Panc1 (cell line): ENCODE measurements at regions not wholly inside any gene's neighbourhood (a gene's known extent, or its start where the extent isn't known, plus 50 kb on each side); places are given as distances from the start of the nearest gene placed in this dataset.

Experiments used
- ATAC-seq: fragments of 200-7000 bp; cut with Tn5 transposase; 2 replicates; pipeline ENCODE4 v1.9.1; 2020; ENCODE audit warnings: mild to moderate bottlenecking, moderate library complexity
- BruUV-seq: library from RNA; stranded (reverse); fragments of 400-500 nt; replicated peaks from 2 replicates; lab custom pipeline; 2021; lab: Mats Ljungman, UMichigan
- CTCF ChIA-PET: fragments of 300-600 bp; sonication (Branson Sonifier 250); formaldehyde crosslinking; loops from one replicate; lab custom pipeline; 2022; ENCODE audit warnings: antibody characterized with exemption; lab: Charles Lee
- POLR2A ChIA-PET: fragments of 300-600 bp; sonication (Branson Sonifier 250); formaldehyde crosslinking; loops from one replicate; lab custom pipeline; 2022; ENCODE audit warnings: antibody characterized with exemption; lab: Charles Lee
- DNase-seq: peaks from one replicate; pipeline ENCODE4 v3.0.0-alpha.2; 2010; ENCODE audit warnings: low read depth, low spot score
- H3K27ac ChIP-seq: 2 replicates; pipeline ENCODE4 v1.5.1; 2011; ENCODE audit warnings: mild to moderate bottlenecking, low read length, inconsistent platforms
- H3K27me3 ChIP-seq: fragments of 200-500 bp; sonication (Bioruptor generic); 2 replicates; pipeline ENCODE4 v1.6.0; 2014; ENCODE audit warnings: low read length, inconsistent platforms; ENCODE audit not compliant: control insufficient read depth, insufficient read depth
- H3K36me3 ChIP-seq: fragments of 200-500 bp; sonication (Bioruptor generic); 2 replicates; pipeline ENCODE4 v1.5.1; 2014; ENCODE audit warnings: inconsistent platforms, mild to moderate bottlenecking, low read length, moderate library complexity; ENCODE audit not compliant: control insufficient read depth, insufficient read depth
- H3K4me1 ChIP-seq: 2 replicates; pipeline ENCODE4 v1.5.1; 2011; ENCODE audit warnings: inconsistent platforms, mild to moderate bottlenecking, low read length, moderate library complexity; ENCODE audit not compliant: control insufficient read depth, insufficient read depth
- H3K4me3 ChIP-seq, 2 experiments: 2 replicates each; pipeline ENCODE4 v1.5.1; 2011 to 2012; ENCODE audit warnings: low read depth in 2 of 2, low read length in 2 of 2, mild to moderate bottlenecking in 2 of 2, inconsistent platforms in 1 of 2, moderate library complexity in 1 of 2
- H3K9me3 ChIP-seq: fragments of 200-500 bp; sonication (Bioruptor generic); 2 replicates; pipeline ENCODE4 v1.5.1; 2014; ENCODE audit warnings: low read depth, mild to moderate bottlenecking, inconsistent platforms, low read length, moderate library complexity; ENCODE audit not compliant: control insufficient read depth, insufficient read depth
- CTCF ChIP-seq: fragments of 450-650 bp; IDR thresholded peaks from 2 replicates; pipeline ENCODE4 v1.5.1; 2017; ENCODE audit warnings: mild to moderate bottlenecking
- POLR2AphosphoS5 ChIP-seq: IDR thresholded peaks from 2 replicates; pipeline ENCODE4 v1.6.1; 2012; ENCODE audit warnings: mild to moderate bottlenecking, low read depth, low read length, moderate library complexity
- REST ChIP-seq, 2 experiments: IDR thresholded peaks; 2 replicates each; pipeline ENCODE4 v1.6.1; 2011 to 2012; ENCODE audit warnings: low read depth in 2 of 2, control low read depth in 1 of 2, low read length in 1 of 2, mild to moderate bottlenecking in 1 of 2, moderate library complexity in 1 of 2; ENCODE audit not compliant: insufficient read depth in 1 of 2
- SIN3A ChIP-seq: IDR thresholded peaks from 2 replicates; pipeline ENCODE4 v1.6.1; 2012; ENCODE audit warnings: low read depth, mild to moderate bottlenecking, low read length, moderate library complexity, borderline replicate concordance; ENCODE audit not compliant: insufficient read depth
- TCF7L2 ChIP-seq: IDR thresholded peaks from 2 replicates; pipeline ENCODE4 v1.6.1; 2011; ENCODE audit warnings: mild to moderate bottlenecking, low read depth, low read length, inconsistent platforms
- in situ Hi-C: cut with HindIII; loops from 2 replicates; pipeline ENCODE4 v1.10.0; 2016; ENCODE audit warnings: low sequenced_read_pairs, low pct_unique_long_range_greater_than_20kb
- intact Hi-C: fragments of 100-400 bp; cut with micrococcal nuclease; formaldehyde crosslinking; loops from one replicate; pipeline ENCODE4 v1.10.0; 2022; ENCODE audit not compliant: unreplicated experiment

GRCh38 chr15:91525751-91526150, 327.8 kb upstream of the SLCO3A1 start:
- ChIA-PET CTCF (no interaction called here), POLR2A (no interaction called here)
- DNase-seq = no peak
- TF ChIP-seq TCF7L2 = no peak
- TF ChIP-seq CTCF = no peak
- no peak for TF ChIP-seq POLR2AphosphoS5
- TF ChIP-seq REST (IDR thresholded peaks at IDR 0.05; ENCODE audit: insufficient read depth in 1 of 2, low read depth in 2 of 2, low read length in 1 of 2) = no peak
- TF ChIP-seq SIN3A = no peak
- Histone ChIP-seq H3K27ac (no peak overlapping the region), H3K4me1 (no peaks in the 10 kb centered on the region), H3K4me3 (no peak overlapping the region), H3K9me3 (no peaks in the 10 kb centered on the region), H3K27me3 (no peaks in the 10 kb centered on the region), H3K36me3 (no peaks in the 10 kb centered on the region)
- intact Hi-C loops = no loop called here
- BruUV-seq = no TSS peak
- ATAC-seq = no peak
- in situ Hi-C loops = no loop called here

GRCh38 chr15:91526424-91526823, 327.1 kb upstream of the SLCO3A1 start:
- no TSS peak for BruUV-seq
- intact Hi-C loops (no loop called here), in situ Hi-C loops (no loop called here)
- DNase-seq = no peak
- Histone ChIP-seq H3K36me3 (no peaks in the 10 kb centered on the region), H3K4me3 (no peak overlapping the region), H3K27me3 (no peaks in the 10 kb centered on the region), H3K4me1 (no peaks in the 10 kb centered on the region), H3K27ac (no peak overlapping the region), H3K9me3 (no peaks in the 10 kb centered on the region)
- no peak for ATAC-seq
- POLR2A ChIA-PET = no interaction called here
- TF ChIP-seq TCF7L2 (no peak), POLR2AphosphoS5 (no peak), REST (IDR thresholded peaks at IDR 0.05; ENCODE audit: insufficient read depth in 1 of 2, low read depth in 2 of 2, low read length in 1 of 2) (no peak), CTCF (no peak), SIN3A (no peak)
- CTCF ChIA-PET = no interaction called here
